Kidney (tissue), 13 donors: ENCODE measurements at regions not wholly inside any gene's neighbourhood (a gene's known extent, or its start where the extent isn't known, plus 50 kb on each side); places are given as distances from the start of the nearest gene placed in this dataset.

Source experiments
- DNase-seq, 5 donors: peaks; one replicate each; pipeline ENCODE4 v3.0.0-alpha.2; 2013 to 2020
- FAIRE-seq: peaks from 2 replicates; lab custom pipeline; 2012; peaks lifted over from hg19 to GRCh38; lab: Jason Lieb, UNC
- H3K27ac ChIP-seq, 2 donors: one replicate each; pipeline ENCODE4 v1.7.0; 2013; ENCODE audit warnings: low read depth in 2 of 2, low read length in 2 of 2, inconsistent platforms in 1 of 2
- H3K27me3 ChIP-seq: one replicate; pipeline ENCODE4 v1.7.1; 2013; ENCODE audit warnings: low read length, inconsistent platforms; ENCODE audit not compliant: control insufficient read depth, insufficient read depth
- H3K36me3 ChIP-seq, 3 donors: one replicate each; pipeline versions ENCODE4 v1.7.0 to v1.7.1; 2013; ENCODE audit warnings: low read length in 3 of 3, control low read depth in 1 of 3, inconsistent platforms in 1 of 3; ENCODE audit not compliant: insufficient read depth in 3 of 3, control insufficient read depth in 2 of 3
- H3K4me1 ChIP-seq, 3 donors: one replicate each; pipeline versions ENCODE4 v1.7.0 to v1.7.1; 2013; ENCODE audit warnings: low read length in 3 of 3, inconsistent platforms in 1 of 3, low read depth in 1 of 3; ENCODE audit not compliant: control insufficient read depth in 2 of 3, insufficient read depth in 2 of 3
- H3K4me3 ChIP-seq, 3 donors: one replicate each; pipeline versions ENCODE4 v1.7.0 to v1.8.1; 2013; ENCODE audit warnings: low read length in 3 of 3, control low read depth in 1 of 3, inconsistent platforms in 1 of 3
- H3K9ac ChIP-seq, 3 donors: one replicate each; pipeline versions ENCODE4 v1.7.0 to v1.7.1; 2013; ENCODE audit warnings: low read length in 3 of 3, control low read depth in 1 of 3, inconsistent platforms in 1 of 3
- H3K9me3 ChIP-seq, 3 donors: one replicate each; pipeline versions ENCODE4 v1.7.0 to v1.7.1; 2013; ENCODE audit warnings: low read length in 3 of 3, control low read depth in 1 of 3, inconsistent platforms in 1 of 3; ENCODE audit not compliant: control insufficient read depth in 2 of 3, insufficient read depth in 1 of 3
- intact Hi-C: fragments of 100-400 bp; cut with DNase I; formaldehyde crosslinking; loops from one replicate; pipeline ENCODE4 v1.11.1; 2022
- TF ChIP-seq, protein P1 (sequence below): IDR thresholded peaks from 3 replicates; pipeline ENCODE4 v1.5.1; 2012; ENCODE audit warnings: mild to moderate bottlenecking, moderate library complexity, borderline replicate concordance; ENCODE audit not compliant: insufficient read depth; ENCODE audit errors: extremely low read depth
- donor health status: control.
- donor health status: control.
- donor health status: control.
- donor health status: control.
- donor health status: control.
- donor health status: DM: yes; HTN: yes; CAD: no.
- donor health status: Normal renal cell carcinoma (clear cell type).

DNA sequence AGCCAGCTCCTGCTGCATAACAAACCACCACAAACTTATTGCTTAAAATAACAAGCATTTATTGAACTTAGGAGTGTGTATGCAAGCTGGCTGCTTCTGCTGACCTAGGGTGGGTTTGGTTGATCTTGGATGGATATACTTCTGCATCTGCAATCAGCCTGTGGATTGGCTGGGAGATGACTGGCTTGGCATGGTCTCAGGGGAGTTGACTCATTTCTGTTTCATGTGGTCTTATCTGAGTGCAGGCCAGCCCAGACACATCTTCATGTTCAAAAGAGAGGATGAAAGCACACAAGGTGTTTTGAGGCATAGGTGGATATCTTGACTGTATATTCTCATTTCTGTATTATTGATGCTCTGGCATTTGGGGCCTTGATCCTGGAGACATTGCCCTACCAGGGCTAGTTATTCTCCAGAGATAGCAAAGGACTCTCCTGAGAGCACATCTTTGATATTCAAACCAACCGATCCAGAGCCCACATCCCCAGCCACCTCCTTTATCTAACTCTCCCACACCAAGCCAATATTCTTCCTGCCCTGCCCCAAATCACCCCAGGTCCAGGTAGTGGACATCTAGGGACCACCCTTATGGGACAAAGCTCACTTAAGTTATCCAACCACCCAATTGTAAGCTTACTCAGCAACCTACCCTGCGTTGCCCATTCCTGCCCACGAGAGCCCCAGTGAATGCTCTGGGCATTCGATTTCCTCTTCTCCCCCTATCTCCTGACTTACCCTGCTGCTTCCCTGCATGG is 350.8 kb downstream of the PTPRU start:
- no peak overlapping the region for H3K9ac ChIP-seq
- FAIRE-seq = no peak
- no peaks in the 10 kb centered on the region for H3K27me3 ChIP-seq
- H3K9me3 ChIP-seq = no peaks in the 10 kb centered on the region
- H3K27ac ChIP-seq = no peak overlapping the region
- no peak overlapping the region for H3K4me3 ChIP-seq
- DNase-seq = no peak
- intact Hi-C loops = no loop called here
- no peaks in the 10 kb centered on the region for H3K36me3 ChIP-seq
- TF ChIP-seq, protein P1, sequence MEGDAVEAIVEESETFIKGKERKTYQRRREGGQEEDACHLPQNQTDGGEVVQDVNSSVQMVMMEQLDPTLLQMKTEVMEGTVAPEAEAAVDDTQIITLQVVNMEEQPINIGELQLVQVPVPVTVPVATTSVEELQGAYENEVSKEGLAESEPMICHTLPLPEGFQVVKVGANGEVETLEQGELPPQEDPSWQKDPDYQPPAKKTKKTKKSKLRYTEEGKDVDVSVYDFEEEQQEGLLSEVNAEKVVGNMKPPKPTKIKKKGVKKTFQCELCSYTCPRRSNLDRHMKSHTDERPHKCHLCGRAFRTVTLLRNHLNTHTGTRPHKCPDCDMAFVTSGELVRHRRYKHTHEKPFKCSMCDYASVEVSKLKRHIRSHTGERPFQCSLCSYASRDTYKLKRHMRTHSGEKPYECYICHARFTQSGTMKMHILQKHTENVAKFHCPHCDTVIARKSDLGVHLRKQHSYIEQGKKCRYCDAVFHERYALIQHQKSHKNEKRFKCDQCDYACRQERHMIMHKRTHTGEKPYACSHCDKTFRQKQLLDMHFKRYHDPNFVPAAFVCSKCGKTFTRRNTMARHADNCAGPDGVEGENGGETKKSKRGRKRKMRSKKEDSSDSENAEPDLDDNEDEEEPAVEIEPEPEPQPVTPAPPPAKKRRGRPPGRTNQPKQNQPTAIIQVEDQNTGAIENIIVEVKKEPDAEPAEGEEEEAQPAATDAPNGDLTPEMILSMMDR = no peak
- H3K4me1 ChIP-seq = no peaks in the 10 kb centered on the region

- DNase-seq (no peak), FAIRE-seq (no peak)
- TF ChIP-seq, protein P1 = no peak
- Histone ChIP-seq H3K4me3 (no peak overlapping the region), H3K9ac (no peak overlapping the region), H3K27ac (no peak overlapping the region), H3K9me3 (no peaks in the 10 kb centered on the region), H3K27me3 (no peaks in the 10 kb centered on the region), H3K36me3 (no peaks in the 10 kb centered on the region), H3K4me1 (no peaks in the 10 kb centered on the region)
- intact Hi-C loops = no loop called here
Measured at GRCh38 chr1:29586215-29586614, 349.9 kb downstream of the PTPRU start.

DNA sequence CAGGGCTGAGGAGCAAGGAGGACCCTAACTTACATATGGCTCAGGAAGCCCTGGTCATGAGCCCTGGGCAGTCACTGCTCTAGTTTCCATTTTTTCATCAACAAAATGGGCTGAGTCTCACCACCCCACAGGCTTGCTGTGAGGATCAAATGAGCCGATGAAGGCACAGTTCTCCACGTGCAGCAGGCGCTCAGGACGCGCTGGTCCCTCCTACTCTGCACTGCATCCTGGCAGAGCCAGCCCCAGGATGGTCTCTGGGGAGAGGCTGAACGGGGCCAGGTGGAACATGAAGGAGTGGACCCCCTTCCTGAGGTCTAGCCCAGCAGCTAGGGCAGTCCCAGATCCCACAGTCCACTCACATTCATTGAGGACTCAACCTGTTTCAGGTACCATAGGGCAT is 349.3 kb downstream of the PTPRU start:
- TF ChIP-seq, protein P1 = no peak
- intact Hi-C loops = no loop called here
- FAIRE-seq = no peak

DNA sequence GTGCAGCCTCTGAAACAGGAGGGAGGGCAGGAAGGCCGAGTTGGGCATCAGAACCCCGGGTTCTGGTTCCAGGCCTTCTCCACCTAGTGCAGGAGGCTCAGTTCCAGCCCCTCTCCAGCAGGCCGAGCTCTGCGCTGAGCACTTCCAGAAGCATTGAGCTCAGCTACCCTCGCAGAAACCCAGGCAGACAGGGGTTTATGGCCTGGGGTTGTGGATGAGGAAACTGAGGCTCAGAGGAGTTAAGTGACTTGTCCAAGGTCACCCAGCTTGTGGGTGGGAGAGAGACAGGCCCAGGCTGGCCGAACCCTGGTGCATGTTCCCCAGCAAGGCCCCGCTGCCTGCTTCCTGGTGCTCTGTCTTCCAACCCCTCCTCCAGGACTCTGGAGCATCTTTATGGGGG is 348.9 kb downstream of the PTPRU start:
- Histone ChIP-seq H3K9ac (no peak overlapping the region), H3K9me3 (no peaks in the 10 kb centered on the region), H3K27me3 (no peaks in the 10 kb centered on the region), H3K4me1 (no peaks in the 10 kb centered on the region), H3K4me3 (no peak overlapping the region), H3K36me3 (no peaks in the 10 kb centered on the region), H3K27ac (no peak overlapping the region)
- FAIRE-seq = no peak
- TF ChIP-seq, protein P1 = no peak
- peak in 1 of 5 donors; percentile 65 for DNase-seq
- intact Hi-C loops = no loop called here

More for the DNA sequence above, 349.3 kb downstream of the PTPRU start:
- no peak for DNase-seq
- Histone ChIP-seq H3K27ac (no peak overlapping the region), H3K9me3 (no peaks in the 10 kb centered on the region), H3K4me3 (no peak overlapping the region), H3K36me3 (no peaks in the 10 kb centered on the region), H3K9ac (no peak overlapping the region), H3K27me3 (no peaks in the 10 kb centered on the region), H3K4me1 (no peaks in the 10 kb centered on the region)
